ENCODE measurements at regions not wholly inside any gene's neighbourhood (a gene's known extent, or its start where the extent isn't known, plus 50 kb on each side); places are given as distances from the start of the nearest gene placed in this dataset.

- TF ChIP-seq POLR2A (IDR thresholded peaks at IDR 0.05): no peak
- no peak for TF ChIP-seq CTCF (IDR thresholded peaks at IDR 0.05)
These were observed 1135.0 kb downstream of the GALC start for GRCh38 chr14:86858031-86858430.
